ENCODE measurements at regions not wholly inside any gene's neighbourhood (a gene's known extent, or its start where the extent isn't known, plus 50 kb on each side); places are given as distances from the start of the nearest gene placed in this dataset.

GRCh38 chr5:1746371-1747078 is 53.1 kb downstream of the MRPL36 start:
- no peaks in the 10 kb centered on the region for H3K9me2 ChIP-seq (ENCODE audit: insufficient read depth)
- DNase-seq: no peak
- TF ChIP-seq CTCF (conservative IDR thresholded peaks at IDR 0.05) (no peak), EZH2 (IDR thresholded peaks at IDR 0.05; ENCODE audit: low read depth) (no peak)
- peaks cover 100% of the 10 kb centered on the region for H3K27me3 ChIP-seq (ENCODE audit: insufficient read depth, low read depth)
- H3K4me2 ChIP-seq: no peak overlapping the region
- H2AFZ ChIP-seq: no peak overlapping the region
- intact Hi-C loops (cut with micrococcal nuclease; ENCODE audit: unreplicated experiment): no loop called here
- no peaks in the 10 kb centered on the region for H3F3A ChIP-seq (ENCODE audit: insufficient read depth, low read depth)
- no peaks in the 10 kb centered on the region for H3K79me2 ChIP-seq (ENCODE audit: low read depth)
- H3K4me1 ChIP-seq (replicated peaks; ENCODE audit: insufficient read depth): no peaks in the 10 kb centered on the region
- H3K9me3 ChIP-seq (ENCODE audit: insufficient read depth, low read depth): peaks cover 3% of the 10 kb centered on the region; the same call in 1 of the 2 replicates
- no peaks in the 10 kb centered on the region for H3K36me3 ChIP-seq (ENCODE audit: low read depth)
- ChIA-PET POLR2A (ENCODE audit: unreplicated experiment) (no interaction called here), CTCF (no interaction called here)
- H3K27ac ChIP-seq: no peak overlapping the region
- no peak overlapping the region for H3K4me3 ChIP-seq
- BruUV-seq (replicated peaks): no TSS peak
- no peaks in the 10 kb centered on the region; the same call in 1 of the 2 replicates for H4K20me1 ChIP-seq (ENCODE audit: insufficient read depth)

- no TSS peak for BruUV-seq (replicated peaks)
- H3K36me3 ChIP-seq (ENCODE audit: low read depth): no peaks in the 10 kb centered on the region
- H2AFZ ChIP-seq: no peak overlapping the region
- CTCF ChIA-PET: no interaction called here
- no peak for DNase-seq
- no peaks in the 10 kb centered on the region; the same call in 1 of the 2 replicates for H4K20me1 ChIP-seq (ENCODE audit: insufficient read depth)
- H3K4me3 ChIP-seq: no peak overlapping the region
- H3K27ac ChIP-seq: no peak overlapping the region
- peaks cover 3% of the 10 kb centered on the region; the same call in 1 of the 2 replicates for H3K9me3 ChIP-seq (ENCODE audit: insufficient read depth, low read depth)
- no peak overlapping the region for H3K4me2 ChIP-seq
- H3K79me2 ChIP-seq (ENCODE audit: low read depth): no peaks in the 10 kb centered on the region
- POLR2A ChIA-PET (ENCODE audit: unreplicated experiment): no interaction called here
- TF ChIP-seq EZH2 (IDR thresholded peaks at IDR 0.05; ENCODE audit: low read depth) (no peak), CTCF (conservative IDR thresholded peaks at IDR 0.05) (no peak)
- H3K27me3 ChIP-seq (ENCODE audit: insufficient read depth, low read depth): peaks cover 99% of the 10 kb centered on the region
- H3K4me1 ChIP-seq (replicated peaks; ENCODE audit: insufficient read depth): no peaks in the 10 kb centered on the region
- no peaks in the 10 kb centered on the region for H3K9me2 ChIP-seq (ENCODE audit: insufficient read depth)
- no peaks in the 10 kb centered on the region for H3F3A ChIP-seq (ENCODE audit: insufficient read depth, low read depth)
- intact Hi-C loops (cut with micrococcal nuclease; ENCODE audit: unreplicated experiment): no loop called here
These were observed 53.8 kb downstream of the MRPL36 start for GRCh38 chr5:1745796-1746370.

- no TSS peak for BruUV-seq (replicated peaks)
- POLR2A ChIA-PET (ENCODE audit: unreplicated experiment): no interaction called here
- Histone ChIP-seq H3F3A (ENCODE audit: insufficient read depth, low read depth) (no peaks in the 10 kb centered on the region), H3K4me3 (no peak overlapping the region), H3K27ac (no peak overlapping the region), H3K4me2 (no peak overlapping the region), H3K9me2 (ENCODE audit: insufficient read depth) (no peaks in the 10 kb centered on the region), H3K36me3 (ENCODE audit: low read depth) (no peaks in the 10 kb centered on the region), H4K20me1 (ENCODE audit: insufficient read depth) (no peaks in the 10 kb centered on the region; the same call in 1 of the 2 replicates), H3K27me3 (ENCODE audit: insufficient read depth, low read depth) (peaks cover 99% of the 10 kb centered on the region), H2AFZ (no peak overlapping the region), H3K4me1 (replicated peaks; ENCODE audit: insufficient read depth) (no peaks in the 10 kb centered on the region), H3K9me3 (ENCODE audit: insufficient read depth, low read depth) (peaks cover 3% of the 10 kb centered on the region; the same call in 1 of the 2 replicates), H3K79me2 (ENCODE audit: low read depth) (no peaks in the 10 kb centered on the region)
- CTCF ChIA-PET: no interaction called here
- DNase-seq: no peak
- intact Hi-C loops (cut with micrococcal nuclease; ENCODE audit: unreplicated experiment): no loop called here
- TF ChIP-seq CTCF (conservative IDR thresholded peaks at IDR 0.05): no peak
- no peak for TF ChIP-seq EZH2 (IDR thresholded peaks at IDR 0.05; ENCODE audit: low read depth)
These were observed 54.4 kb downstream of the MRPL36 start for GRCh38 chr5:1745123-1745795.

Measured in PC-9 (cell line).